ENCODE measurements at regions not wholly inside any gene's neighbourhood (a gene's known extent, or its start where the extent isn't known, plus 50 kb on each side); places are given as distances from the start of the nearest gene placed in this dataset.

DNA sequence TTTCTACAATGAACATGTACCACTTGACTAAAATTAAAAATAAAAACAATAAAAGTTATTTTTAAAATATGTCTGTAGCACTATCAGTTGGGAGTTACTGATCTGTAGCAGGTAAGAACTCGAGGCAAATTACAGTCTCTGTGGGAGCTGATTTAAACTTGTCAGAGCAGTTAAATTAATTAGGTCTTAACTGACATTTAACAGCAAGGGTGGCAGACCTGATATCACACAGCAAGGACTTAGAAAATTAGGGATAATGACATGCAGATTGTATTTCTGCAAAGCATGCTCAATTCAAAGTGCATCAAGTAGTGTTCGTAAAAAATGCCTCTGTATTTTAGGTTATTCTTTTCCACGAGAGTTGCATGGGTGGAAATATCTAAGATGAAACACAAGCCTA is 208.9 kb downstream of the SPATA18 start:
- TF ChIP-seq CTCF (conservative IDR thresholded peaks at IDR 0.05; ENCODE audit: low read depth, low read length) (no peak), EZH2 (IDR thresholded peaks at IDR 0.05; ENCODE audit: low read length, unreplicated experiment) (no peak)
